GM19035 (cell line): ENCODE measurements at regions not wholly inside any gene's neighbourhood (a gene's known extent, or its start where the extent isn't known, plus 50 kb on each side); places are given as distances from the start of the nearest gene placed in this dataset.
A peak's percentile ranks its signal among the peaks of the same experiment; 100 is the strongest.
"Not testable (repeated sequence)": the region's sequence is repeated elsewhere in the genome, so short reads cannot be mapped to it uniquely, and the experiment has no call there.

Experiments
- ATAC-seq: cut with Tn5 transposase; IDR thresholded peaks from one replicate; pipeline ENCODE4 v1.9.1; 2021; ENCODE audit not compliant: unreplicated experiment

GRCh38 chr5:82905986-82906385, 171.2 kb downstream of the TMEM167A start:
- ATAC-seq: no peak

- ATAC-seq: no peak
These were observed 175.8 kb downstream of the TMEM167A start for GRCh38 chr5:82901281-82901888.

GRCh38 chr5:82894716-82895115, 182.5 kb downstream of the TMEM167A start:
- ATAC-seq: no peak

GRCh38 chr5:82889088-82889487, 188.1 kb downstream of the TMEM167A start:
- no peak for ATAC-seq

- no peak for ATAC-seq
These were observed 190.3 kb downstream of the TMEM167A start for GRCh38 chr5:82886911-82887310.

- ATAC-seq: peak; percentile 68
These were observed 191.4 kb downstream of the TMEM167A start for GRCh38 chr5:82885627-82886389.

GRCh38 chr5:82884821-82885471, 192.2 kb downstream of the TMEM167A start:
- ATAC-seq: no peak

- no peak for ATAC-seq
These were observed 194.9 kb downstream of the TMEM167A start for GRCh38 chr5:82882316-82882715.

GRCh38 chr5:82881571-82882174, 195.5 kb downstream of the TMEM167A start:
- ATAC-seq: no peak

GRCh38 chr5:82879089-82879488, 198.1 kb downstream of the TMEM167A start:
- no peak for ATAC-seq

- ATAC-seq: no peak
These were observed 203.7 kb downstream of the TMEM167A start for GRCh38 chr5:82873452-82873851.

GRCh38 chr5:82872321-82873288, 204.6 kb downstream of the TMEM167A start:
- not testable (repeated sequence) for ATAC-seq

- ATAC-seq: no peak
These were observed 211.6 kb downstream of the TMEM167A start for GRCh38 chr5:82865625-82866024.

GRCh38 chr5:82863266-82863665, 213.9 kb downstream of the TMEM167A start:
- no peak for ATAC-seq

GRCh38 chr5:82862711-82863110, 214.5 kb downstream of the TMEM167A start:
- no peak for ATAC-seq

- no peak for ATAC-seq
These were observed 214.9 kb downstream of the TMEM167A start for GRCh38 chr5:82862261-82862660.

GRCh38 chr5:82861701-82862100, 215.5 kb downstream of the TMEM167A start:
- no peak for ATAC-seq

GRCh38 chr5:82859451-82860140, 217.6 kb downstream of the TMEM167A start:
- ATAC-seq: no peak

GRCh38 chr5:82858151-82859025, 218.8 kb downstream of the TMEM167A start:
- no peak for ATAC-seq
